ENCODE measurements at regions not wholly inside any gene's neighbourhood (a gene's known extent, or its start where the extent isn't known, plus 50 kb on each side); places are given as distances from the start of the nearest gene placed in this dataset.

DNA sequence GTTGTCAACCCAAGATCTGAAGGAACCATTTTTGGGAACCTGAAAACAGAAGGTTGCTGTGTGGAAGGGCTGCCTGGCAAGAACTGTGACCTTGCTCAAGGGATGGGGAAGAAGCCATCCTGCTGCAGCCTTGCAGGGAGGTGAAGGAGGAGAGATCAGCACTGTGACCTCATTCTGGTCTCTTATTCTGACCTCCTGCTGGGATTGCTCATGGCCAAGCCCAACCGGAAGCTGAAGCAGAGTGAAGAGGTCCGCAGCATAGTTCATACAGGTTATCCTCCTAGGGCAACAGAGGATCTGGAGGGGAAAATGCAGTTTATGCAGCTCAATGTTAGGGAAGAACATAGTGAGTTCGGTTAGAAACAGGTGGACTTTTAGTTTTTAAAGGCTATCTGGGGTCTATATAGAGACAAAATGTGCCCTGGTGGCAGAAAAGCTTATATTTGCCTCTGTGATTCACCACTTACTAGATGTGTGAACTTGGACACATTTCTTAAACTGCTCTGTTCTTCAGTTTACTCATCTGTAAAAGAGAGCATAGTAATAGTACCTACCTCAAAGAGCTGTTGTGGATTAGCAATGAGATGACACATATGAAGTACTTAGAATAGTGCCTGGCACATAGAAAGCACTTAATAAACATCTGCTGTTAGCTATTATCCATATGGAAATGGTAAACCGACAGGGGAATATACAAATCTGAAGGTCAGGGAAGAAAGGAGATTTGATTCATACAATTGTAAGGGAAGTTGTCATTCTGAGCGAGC, 57.9 kb upstream of the BNC2 start:
- Histone ChIP-seq H4K5ac (ENCODE audit: insufficient read length, low read depth, low read length) (no peak overlapping the region), H3K27ac (ENCODE audit: low read depth, low read length) (no peak overlapping the region), H3K9ac (replicated peaks in 1 of 4; ENCODE audit: extremely low read depth in 1 of 4, low read depth in 3 of 4, low read length in 3 of 4) (no peak overlapping the region), H3K18ac (ENCODE audit: extremely low read depth, low read length) (no peak overlapping the region), H3K79me2 (ENCODE audit: control insufficient read depth in 1 of 2, insufficient read depth in 2 of 2, low read length in 2 of 2) (no peaks in the 10 kb centered on the region), H2AFZ (ENCODE audit: low read length) (no peak overlapping the region), H3K9me3 (ENCODE audit: insufficient read depth in 2 of 2, low read depth in 1 of 2, low read length in 1 of 2) (peaks cover 10 to 16% of the 10 kb centered on the region in 2 experiments; a peak in 3 of 4 replicates), H3K4ac (replicated peaks; ENCODE audit: insufficient read length, low read depth, low read length) (no peak overlapping the region), H3K23ac (ENCODE audit: insufficient read length) (no peak overlapping the region), H3K4me3 (ENCODE audit: extremely low read depth in 1 of 4, insufficient read depth in 2 of 4, low read depth in 3 of 4, low read length in 4 of 4) (no peak overlapping the region), H3K4me2 (ENCODE audit: insufficient read depth in 1 of 2, low read depth in 2 of 2, low read length in 2 of 2) (no peak overlapping the region), H2BK20ac (ENCODE audit: low read length) (0 out of 2 replicates have a peak overlapping the region, but pooled peaks have one; percentile 25), H3K14ac (ENCODE audit: insufficient read length) (no peak overlapping the region), H4K91ac (replicated peaks; ENCODE audit: insufficient read length, low read length) (no peak overlapping the region), H2BK12ac (ENCODE audit: low read depth, low read length) (no peak overlapping the region), H3K4me1 (replicated peaks in 1 of 4; ENCODE audit: control insufficient read depth in 3 of 4, insufficient read depth in 4 of 4, low read length in 3 of 4) (no peaks in the 10 kb centered on the region), H3K36me3 (ENCODE audit: control insufficient read depth in 2 of 4, insufficient read depth in 4 of 4, low read length in 3 of 4) (no peaks in the 10 kb centered on the region; a peak in 1 of 8 replicates), H4K20me1 (replicated peaks in 1 of 2; ENCODE audit: control insufficient read depth in 1 of 2, insufficient read depth in 2 of 2, low read length in 2 of 2) (no peaks in the 10 kb centered on the region), H2BK15ac (ENCODE audit: low read length) (no peak overlapping the region), H4K8ac (ENCODE audit: extremely low read depth, insufficient read depth, low read length) (no peak overlapping the region), H3K79me1 (ENCODE audit: low read depth, low read length) (no peaks in the 10 kb centered on the region), H2BK120ac (replicated peaks; ENCODE audit: low read depth, low read length) (no peak overlapping the region), H3K23me2 (ENCODE audit: low read depth, low read length) (no peaks in the 10 kb centered on the region), H3K56ac (replicated peaks; ENCODE audit: insufficient read length, low read depth, low read length) (no peak overlapping the region), H3K27me3 (replicated peaks in 1 of 4; ENCODE audit: control insufficient read depth in 3 of 4, extremely low read depth in 1 of 4, insufficient read depth in 3 of 4, low read length in 3 of 4) (no peaks in the 10 kb centered on the region), H2BK5ac (ENCODE audit: low read depth, low read length) (no peak overlapping the region), H2AK5ac (ENCODE audit: low read depth, low read length) (no peak overlapping the region)
- DNase-seq (ENCODE audit: low read depth in 1 of 2, low spot score in 2 of 2) (no peak), FAIRE-seq (no peak)
- ChIA-PET CTCF (ENCODE audit: partially characterized antibody) (interaction anchor here (0.7 to 1.0 kb wide), 2 partner anchors 22 to 151 kb away, joined by 3 read pairs; no protein-coding TSS in a partner anchor), POLR2A (ENCODE audit: partially characterized antibody) (no interaction called here)
- 86% methylated on average over 5 of the region's 5 CpGs; no CpG with 5 or more reads in 1 of the 2 experiments for WGBS, 2 experiments (ENCODE audit: extremely low coverage in 1 of 2, insufficient coverage in 1 of 2, insufficient read length in 1 of 2, insufficient replicate concordance in 2 of 2, low coverage in 1 of 2, low lambda C conversion rate in 2 of 2, missing lambda C conversion rate in 1 of 2)
- TF ChIP-seq SP2 (IDR thresholded peaks at IDR 0.05; ENCODE audit: low read length) (no peak), NANOG (IDR thresholded peaks at IDR 0.05; ENCODE audit: insufficient read depth, low read depth, low read length, poor library complexity, severe bottlenecking) (no peak), CHD1 (IDR thresholded peaks at IDR 0.05; ENCODE audit: low read depth, low read length) (no peak), MAFK (IDR thresholded peaks at IDR 0.05; ENCODE audit: low read depth, low read length) (no peak), GABPA (IDR thresholded peaks at IDR 0.05; ENCODE audit: borderline replicate concordance, insufficient read depth, low read length) (no peak), SP1 (IDR thresholded peaks at IDR 0.05; ENCODE audit: low read depth, low read length) (no peak), ASH2L (IDR thresholded peaks at IDR 0.05; ENCODE audit: low read length) (no peak)

Data from H1 (cell line).